A673 (cell line): ENCODE measurements at regions not wholly inside any gene's neighbourhood (a gene's known extent, or its start where the extent isn't known, plus 50 kb on each side); places are given as distances from the start of the nearest gene placed in this dataset.

Experiments used
- CTCF ChIP-seq: fragments of 300-800, 200-600 bp; sonication (generic); conservative IDR thresholded peaks from 2 replicates; pipeline ENCODE4 v1.5.1; 2017; ENCODE audit warnings: low read depth, mild to moderate bottlenecking, antibody characterized with exemption, low read length, moderate library complexity, mixed read lengths
- EZH2 ChIP-seq: fragments of 200-600 bp; sonication (generic); IDR thresholded peaks from 2 replicates; pipeline ENCODE4 v1.6.1; 2017; ENCODE audit warnings: borderline replicate concordance, low read depth, mild to moderate bottlenecking, mixed read lengths, antibody characterized with exemption, low read length; ENCODE audit not compliant: poor library complexity, severe bottlenecking

GRCh38 chr7:117975476-117975875, 102.2 kb upstream of the CTTNBP2 start:
- TF ChIP-seq EZH2: no peak
- TF ChIP-seq CTCF: no peak
